IMR-90 (cell line): ENCODE measurements at regions not wholly inside any gene's neighbourhood (a gene's known extent, or its start where the extent isn't known, plus 50 kb on each side); places are given as distances from the start of the nearest gene placed in this dataset.

Experiments used
- ATAC-seq: fragments of 200-7000 bp; cut with Tn5 transposase; 2 replicates; pipeline ENCODE4 v1.9.1; 2020; ENCODE audit warnings: low read depth, mild to moderate bottlenecking, moderate library complexity
- BruUV-seq: library from RNA; stranded (reverse); fragments of 400-500 nt; replicated peaks from 2 replicates; lab custom pipeline; 2021; lab: Mats Ljungman, UMichigan
- CTCF ChIA-PET: fragments of 300-600 bp; formaldehyde crosslinking; extraction: SDS; loops from one replicate; lab custom pipeline; 2021; ENCODE audit warnings: antibody characterized with exemption; lab: Yijun Ruan, JAX
- POLR2A ChIA-PET: fragments of 300-600 bp; sonication (Branson Sonifier 250); formaldehyde crosslinking; loops from one replicate; lab custom pipeline; 2022; ENCODE audit warnings: antibody characterized with exemption; ENCODE audit not compliant: unreplicated experiment; lab: Charles Lee
- DNase-seq: peaks from one replicate; pipeline ENCODE4 v3.0.0; 2013
- H2AFZ ChIP-seq: replicated peaks from 2 replicates; pipeline ENCODE3; 2013; ENCODE audit warnings: low read length, mild to moderate bottlenecking; ENCODE audit not compliant: poor library complexity
- H2AK5ac ChIP-seq: 2 replicates; pipeline ENCODE4 v1.6.1; 2013; ENCODE audit warnings: low read depth, low read length, inconsistent platforms
- H2AK9ac ChIP-seq: replicated peaks from 2 replicates; pipeline ENCODE3; 2013; ENCODE audit warnings: mild to moderate bottlenecking, low read depth, low read length, moderate library complexity; ENCODE audit not compliant: poor library complexity
- H2BK120ac ChIP-seq: 2 replicates; pipeline ENCODE4 v1.6.1; 2013; ENCODE audit warnings: low read depth, low read length, inconsistent platforms
- H2BK15ac ChIP-seq: 3 replicates; pipeline ENCODE4 v1.6.1; 2013; ENCODE audit warnings: low read depth, low read length, inconsistent platforms
- H2BK20ac ChIP-seq: 2 replicates; pipeline ENCODE4 v1.6.1; 2013; ENCODE audit warnings: low read depth, mild to moderate bottlenecking, inconsistent platforms, low read length, moderate library complexity
- H2BK5ac ChIP-seq: 2 replicates; pipeline ENCODE4 v1.6.1; 2013; ENCODE audit warnings: mild to moderate bottlenecking, low read depth, low read length, inconsistent platforms; ENCODE audit not compliant: poor library complexity, severe bottlenecking
- H3K14ac ChIP-seq: replicated peaks from 2 replicates; pipeline ENCODE4 v1.6.1; 2013; ENCODE audit warnings: low read depth, low read length, inconsistent platforms
- H3K18ac ChIP-seq: 2 replicates; pipeline ENCODE4 v1.6.1; 2013; ENCODE audit warnings: low read depth, low read length, control low read depth
- H3K23ac ChIP-seq: 2 replicates; pipeline ENCODE4 v1.6.1; 2013; ENCODE audit warnings: low read depth, low read length, inconsistent platforms
- H3K27ac ChIP-seq: 2 replicates; pipeline ENCODE4 v1.5.1; 2013; ENCODE audit warnings: mild to moderate bottlenecking, control low read depth, low read length; ENCODE audit not compliant: insufficient read depth
- H3K27me3 ChIP-seq: 2 replicates; pipeline ENCODE4 v1.6.1; 2013; ENCODE audit warnings: low read length; ENCODE audit not compliant: control insufficient read depth, insufficient read depth
- H3K36me3 ChIP-seq: 2 replicates; pipeline ENCODE4 v1.6.1; 2013; ENCODE audit warnings: low read length, mixed read lengths; ENCODE audit not compliant: control insufficient read depth, insufficient read depth
- H3K4ac ChIP-seq: 2 replicates; pipeline ENCODE4 v1.6.1; 2013; ENCODE audit warnings: low read depth, low read length, inconsistent platforms
- H3K4me1 ChIP-seq: 2 replicates; pipeline ENCODE4 v1.6.1; 2013; ENCODE audit warnings: low read length, mixed read lengths; ENCODE audit not compliant: control insufficient read depth, insufficient read depth
- H3K4me2 ChIP-seq: 2 replicates; pipeline ENCODE4 v1.6.1; 2013; ENCODE audit warnings: low read depth, mild to moderate bottlenecking, control low read depth, low read length, moderate library complexity
- H3K4me3 ChIP-seq: 2 replicates; pipeline ENCODE4 v1.5.1; 2013; ENCODE audit warnings: low read depth, mild to moderate bottlenecking, control low read depth, low read length, moderate library complexity; ENCODE audit not compliant: insufficient read depth
- H3K56ac ChIP-seq: 2 replicates; pipeline ENCODE4 v1.6.1; 2013; ENCODE audit warnings: low read length, inconsistent platforms; ENCODE audit not compliant: insufficient read depth; ENCODE audit errors: extremely low read depth
- H3K79me1 ChIP-seq, 2 experiments: 2 replicates each; pipeline ENCODE4 v1.6.1; 2013; ENCODE audit warnings: low read length in 2 of 2, inconsistent platforms in 1 of 2, low read depth in 1 of 2
- H3K9ac ChIP-seq: 2 replicates; pipeline ENCODE4 v1.6.1; 2013; ENCODE audit warnings: low read depth, low read length, control low read depth
- H3K9me1 ChIP-seq: 2 replicates; pipeline ENCODE4 v1.6.1; 2013; ENCODE audit warnings: low read length, inconsistent platforms; ENCODE audit not compliant: insufficient read depth
- H3K9me3 ChIP-seq: 2 replicates; pipeline ENCODE4 v1.6.1; 2013; ENCODE audit warnings: low read length; ENCODE audit not compliant: control insufficient read depth, insufficient read depth
- H4K20me1 ChIP-seq: 2 replicates; pipeline ENCODE4 v1.6.1; 2013; ENCODE audit warnings: low read length, inconsistent platforms; ENCODE audit not compliant: insufficient read depth
- H4K5ac ChIP-seq: 2 replicates; pipeline ENCODE4 v1.6.1; 2013; ENCODE audit warnings: mild to moderate bottlenecking, low read depth, low read length, control low read depth
- H4K8ac ChIP-seq, 2 experiments: 2 replicates each; pipeline ENCODE4 v1.6.1; 2013; ENCODE audit warnings: low read depth in 2 of 2, low read length in 2 of 2, control low read depth in 1 of 2, inconsistent platforms in 1 of 2
- H4K91ac ChIP-seq: 2 replicates; pipeline ENCODE4 v1.6.1; 2013; ENCODE audit warnings: low read depth, low read length, inconsistent platforms; ENCODE audit not compliant: insufficient read depth
- RFX5 ChIP-seq: IDR thresholded peaks from 2 replicates; pipeline ENCODE4 v1.8.0; 2012; ENCODE audit warnings: low read depth, mild to moderate bottlenecking, low read length, moderate library complexity
- SMC3 ChIP-seq: fragments of 150-350 bp; IDR thresholded peaks from 2 replicates; pipeline ENCODE4 v1.6.1; 2016; ENCODE audit warnings: low read depth, mild to moderate bottlenecking, antibody characterized with exemption, low read length, moderate library complexity
- USF2 ChIP-seq: fragments of 150-350 bp; IDR thresholded peaks from 2 replicates; pipeline ENCODE4 v1.6.1; 2017; ENCODE audit warnings: mild to moderate bottlenecking, antibody characterized with exemption, low read length, low read depth
- WGBS, 2 experiments: methylation state at CpG; one replicate each; pipeline versions ENCODE4 v1.1.5 to v1.1.7; 2013; ENCODE audit warnings: missing lambda C conversion rate in 2 of 2; ENCODE audit not compliant: insufficient read length in 1 of 2; ENCODE audit errors: extremely low coverage in 2 of 2; 5-methylcytosine and 5-hydroxymethylcytosine counted together
- dilution Hi-C: fragments of 300-500 bp; cut with HindIII; formaldehyde crosslinking; loops from one replicate; pipeline ENCODE4 v1.14.3; 2018; ENCODE audit warnings: low sequenced_read_pairs; ENCODE audit not compliant: unreplicated experiment
- in situ Hi-C: fragments of 300-500 bp; cut with MboI; formaldehyde crosslinking; loops from 3 replicates; pipeline ENCODE4 v1.14.3; 2019; ENCODE audit warnings: low sequenced_read_pairs, inconsistent platforms, mixed read lengths
- intact Hi-C: fragments of 100-400 bp; cut with micrococcal nuclease; formaldehyde crosslinking; loops from 2 replicates; pipeline ENCODE4 v1.10.0; 2022

GRCh38 chr12:25404955-25405354 lies 148.1 kb downstream of the LMNTD1 start:
- no peak overlapping the region for H4K8ac ChIP-seq
- TF ChIP-seq USF2 (no peak), RFX5 (no peak), SMC3 (no peak)
- H3K27me3 ChIP-seq, result no peaks in the 10 kb centered on the region
- no peaks in the 10 kb centered on the region for H3K4me1 ChIP-seq
- no peak overlapping the region for H4K91ac ChIP-seq
- H3K18ac ChIP-seq, result no peak overlapping the region
- no peak overlapping the region for H3K27ac ChIP-seq
- H3K36me3 ChIP-seq, result no peaks in the 10 kb centered on the region
- H3K79me1 ChIP-seq, result no peaks in the 10 kb centered on the region
- 100% methylated on average over 1 of the region's 5 CpGs; no CpG with 5 or more reads in 1 of the 2 experiments for WGBS, 2 experiments
- H2BK5ac ChIP-seq, result no peak overlapping the region
- CTCF ChIA-PET, result interaction anchor here (0.6 kb wide), 1 partner anchor 10 kb away, joined by 3 read pairs; no protein-coding TSS in a partner anchor
- H3K4ac ChIP-seq, result no peak overlapping the region
- H2BK15ac ChIP-seq, result no peak overlapping the region
- POLR2A ChIA-PET, result no interaction called here
- no peak overlapping the region for H4K5ac ChIP-seq
- H3K14ac ChIP-seq, result no peak overlapping the region
- no peak overlapping the region for H3K4me2 ChIP-seq
- no peak overlapping the region for H3K9ac ChIP-seq
- H3K56ac ChIP-seq, result no peak overlapping the region
- no peaks in the 10 kb centered on the region for H4K20me1 ChIP-seq
- no peak overlapping the region for H3K23ac ChIP-seq
- no peak overlapping the region for H3K4me3 ChIP-seq
- ATAC-seq, result no peak
- no peak for DNase-seq
- no peak overlapping the region for H2BK20ac ChIP-seq
- H2BK120ac ChIP-seq, result no peak overlapping the region
- no peak overlapping the region for H2AK9ac ChIP-seq
- dilution Hi-C loops (no loop called here), intact Hi-C loops (no loop called here), in situ Hi-C loops (no loop called here)
- no peaks in the 10 kb centered on the region for H3K9me1 ChIP-seq
- no TSS peak for BruUV-seq
- no peaks in the 10 kb centered on the region for H3K9me3 ChIP-seq
- H2AFZ ChIP-seq, result no peak overlapping the region
- H2AK5ac ChIP-seq, result no peak overlapping the region
